ENCODE measurements at regions not wholly inside any gene's neighbourhood (a gene's known extent, or its start where the extent isn't known, plus 50 kb on each side); places are given as distances from the start of the nearest gene placed in this dataset.
"Not testable (repeated sequence)": the region's sequence is repeated elsewhere in the genome, so short reads cannot be mapped to it uniquely, and the experiment has no call there.

GRCh38 chr7:115558161-115558560 lies 472.4 kb downstream of the TFEC start:
- DNase-seq (ENCODE audit: low spot score), result no peak

- DNase-seq (ENCODE audit: low spot score), result not testable (repeated sequence)
Observed at GRCh38 chr7:115557296-115557695, 473.3 kb downstream of the TFEC start.

- DNase-seq (ENCODE audit: low spot score), result no peak
Observed at GRCh38 chr7:115552766-115553165, 477.8 kb downstream of the TFEC start.

GRCh38 chr7:115549910-115550309 lies 480.7 kb downstream of the TFEC start:
- no peak for DNase-seq (ENCODE audit: low spot score)

GRCh38 chr7:115548756-115549155 lies 481.8 kb downstream of the TFEC start:
- DNase-seq (ENCODE audit: low spot score), result no peak

- no peak for DNase-seq (ENCODE audit: low spot score)
Observed at GRCh38 chr7:115546790-115547189, 483.8 kb downstream of the TFEC start.

GRCh38 chr7:115533785-115534184 lies 496.8 kb downstream of the TFEC start:
- DNase-seq (ENCODE audit: low spot score), result no peak

- no peak for DNase-seq (ENCODE audit: low spot score)
Observed at GRCh38 chr7:115526278-115526677, 504.3 kb downstream of the TFEC start.

GRCh38 chr7:115522174-115522573 lies 508.4 kb downstream of the TFEC start:
- DNase-seq (ENCODE audit: low spot score), result no peak

- DNase-seq (ENCODE audit: low spot score), result no peak
Observed at GRCh38 chr7:115516341-115516740, 514.2 kb downstream of the TFEC start.

GRCh38 chr7:115511330-115511729 lies 519.2 kb downstream of the TFEC start:
- DNase-seq (ENCODE audit: low spot score), result no peak

- DNase-seq (ENCODE audit: low spot score), result no peak
Observed at GRCh38 chr7:115505136-115505535, 525.4 kb downstream of the TFEC start.

- DNase-seq (ENCODE audit: low spot score), result no peak
Observed at GRCh38 chr7:115499956-115500355, 530.6 kb downstream of the TFEC start.

GRCh38 chr7:115496006-115496405 lies 534.6 kb downstream of the TFEC start:
- DNase-seq (ENCODE audit: low spot score), result no peak

GRCh38 chr7:115494529-115495147 lies 535.9 kb downstream of the TFEC start:
- no peak for DNase-seq (ENCODE audit: low spot score)

GRCh38 chr7:115493381-115493780 lies 537.2 kb downstream of the TFEC start:
- no peak for DNase-seq (ENCODE audit: low spot score)

GRCh38 chr7:115491744-115492380 lies 538.7 kb downstream of the TFEC start:
- DNase-seq (ENCODE audit: low spot score), result no peak

GRCh38 chr7:115479448-115479847 lies 551.1 kb downstream of the TFEC start:
- no peak for DNase-seq (ENCODE audit: low spot score)

GRCh38 chr7:115478426-115478825 lies 552.1 kb downstream of the TFEC start:
- no peak for DNase-seq (ENCODE audit: low spot score)

- DNase-seq (ENCODE audit: low spot score), result no peak
Observed at GRCh38 chr7:115477193-115477651, 553.3 kb downstream of the TFEC start.

GRCh38 chr7:115476671-115477181 lies 553.8 kb downstream of the TFEC start:
- DNase-seq (ENCODE audit: low spot score), result no peak

GRCh38 chr7:115475761-115476385 lies 554.0 kb downstream of the MDFIC start:
- no peak for DNase-seq (ENCODE audit: low spot score)

GRCh38 chr7:115475206-115475605 lies 553.3 kb downstream of the MDFIC start:
- no peak for DNase-seq (ENCODE audit: low spot score)

All from germinal center (tissue), 1 donor.